Mucosa of gallbladder (tissue), 1 donor: ENCODE measurements at regions not wholly inside any gene's neighbourhood (a gene's known extent, or its start where the extent isn't known, plus 50 kb on each side); places are given as distances from the start of the nearest gene placed in this dataset.
A peak's percentile ranks its signal among the peaks of the same experiment; 100 is the strongest.

ENCODE experiments used
- DNase-seq: peaks from one replicate; pipeline ENCODE4 v3.0.0-alpha.2; 2020; ENCODE audit warnings: low spot score
- donor health status: DM: no; HTN: no; CAD: no.

DNA sequence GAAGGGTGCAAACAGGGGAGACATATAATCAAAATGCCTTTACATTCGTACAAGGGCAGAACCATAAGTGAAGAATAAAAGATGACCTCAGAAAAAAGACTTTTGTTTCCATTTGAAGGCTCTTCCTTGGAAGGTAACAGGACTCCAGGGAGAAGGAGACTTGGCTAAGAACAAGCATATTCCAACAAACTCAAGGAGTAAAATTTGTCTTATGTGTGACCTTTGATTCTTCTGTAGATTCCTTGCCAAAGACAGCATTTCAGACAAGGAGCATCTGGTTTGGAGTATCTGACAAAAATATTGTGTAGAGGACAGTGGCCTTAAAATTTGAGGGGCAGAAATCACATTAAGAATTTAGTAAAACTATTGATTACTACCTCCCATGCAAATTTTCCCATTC is 991.9 kb downstream of the FLRT2 start:
- no peak for DNase-seq

DNA sequence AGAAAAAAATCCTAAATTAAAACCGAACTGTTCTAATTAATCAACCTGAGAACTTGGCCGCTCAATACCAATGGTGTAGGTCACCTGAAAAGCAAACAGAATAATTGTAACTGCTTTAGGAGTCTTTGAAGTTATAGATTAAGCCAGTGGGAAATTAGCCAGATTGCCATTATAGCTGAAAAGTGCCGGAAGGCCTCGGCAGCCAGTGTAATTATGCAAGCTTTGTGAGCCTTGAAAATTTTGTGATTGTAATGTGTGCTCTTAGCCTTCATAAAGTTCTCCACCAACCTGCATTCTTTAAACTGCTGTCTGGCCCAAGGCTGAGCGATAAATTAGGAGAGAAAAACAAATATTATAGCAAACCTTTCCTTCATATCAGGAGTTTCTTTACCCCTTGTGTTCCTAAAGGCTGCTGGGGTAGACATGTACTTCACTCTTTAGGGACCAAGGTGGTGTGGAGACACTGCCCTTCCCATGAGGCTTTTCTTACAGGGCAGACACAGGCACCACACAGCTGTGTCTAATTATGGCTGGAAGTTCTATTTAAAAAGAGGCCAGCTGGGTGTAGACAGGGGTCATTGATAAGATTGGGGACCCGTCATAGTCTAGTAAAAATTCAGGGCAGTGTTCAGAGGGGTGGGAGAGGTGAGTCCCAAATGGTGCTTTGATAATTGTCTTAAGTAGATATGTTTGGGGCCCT is 991.2 kb downstream of the FLRT2 start:
- peak; percentile 14 for DNase-seq

DNA sequence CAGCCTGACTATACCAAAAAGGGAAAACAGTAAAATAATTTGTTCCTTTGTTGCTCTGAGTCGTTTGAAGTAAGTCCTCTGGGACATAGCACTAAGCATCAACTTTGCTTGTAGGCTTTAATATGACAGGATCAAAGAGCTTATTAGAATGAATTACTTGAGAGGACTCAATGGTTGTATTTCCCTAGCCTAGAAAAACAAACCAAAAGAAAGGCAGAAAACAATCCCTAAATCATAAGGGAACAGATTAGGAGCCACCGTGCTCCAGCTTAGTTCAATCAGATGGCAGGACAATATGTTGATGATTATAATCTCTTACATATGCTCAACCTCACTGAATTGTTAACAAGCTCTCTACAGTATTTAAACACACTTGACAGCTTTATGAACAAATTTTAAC is 988.4 kb downstream of the FLRT2 start:
- DNase-seq: no peak

DNA sequence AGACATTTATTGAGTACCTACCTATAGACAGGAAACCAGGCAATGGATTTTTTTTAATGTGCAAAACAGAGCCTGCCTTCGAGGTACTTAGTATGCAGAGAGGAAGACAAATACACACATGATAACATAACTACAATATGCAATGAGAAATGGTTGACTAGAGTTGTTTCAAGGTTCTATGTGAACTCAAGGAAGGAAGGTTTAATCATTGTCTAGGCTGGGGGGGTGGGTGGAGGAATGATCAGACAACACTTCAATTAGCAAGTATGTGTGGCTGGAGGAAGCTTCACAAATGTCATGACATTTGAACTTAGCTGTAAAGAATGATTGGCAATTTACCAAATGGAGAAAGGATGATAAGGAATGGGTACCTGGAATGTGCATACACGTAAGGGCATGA is 985.3 kb downstream of the FLRT2 start:
- peak; percentile 62 for DNase-seq

DNA sequence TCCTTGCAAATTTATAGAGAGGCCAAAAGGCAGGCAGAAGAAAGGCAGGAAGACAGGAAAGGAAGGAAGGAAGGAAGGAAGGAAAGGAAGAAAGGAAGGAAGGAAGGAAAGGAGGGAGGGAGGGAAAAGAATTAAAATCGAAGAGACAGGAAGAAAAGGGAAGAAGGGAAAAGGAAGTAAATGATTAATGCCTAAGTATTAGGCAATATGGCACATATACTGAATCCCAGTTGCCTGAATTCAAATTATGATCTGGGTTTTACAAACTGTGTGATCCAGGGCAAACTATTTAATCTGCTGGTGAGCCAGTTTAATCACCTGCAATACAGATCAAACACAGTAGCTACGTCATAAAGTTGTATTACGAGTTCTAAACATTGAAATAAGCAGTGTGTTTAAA is 983.6 kb downstream of the FLRT2 start:
- DNase-seq: no peak

DNA sequence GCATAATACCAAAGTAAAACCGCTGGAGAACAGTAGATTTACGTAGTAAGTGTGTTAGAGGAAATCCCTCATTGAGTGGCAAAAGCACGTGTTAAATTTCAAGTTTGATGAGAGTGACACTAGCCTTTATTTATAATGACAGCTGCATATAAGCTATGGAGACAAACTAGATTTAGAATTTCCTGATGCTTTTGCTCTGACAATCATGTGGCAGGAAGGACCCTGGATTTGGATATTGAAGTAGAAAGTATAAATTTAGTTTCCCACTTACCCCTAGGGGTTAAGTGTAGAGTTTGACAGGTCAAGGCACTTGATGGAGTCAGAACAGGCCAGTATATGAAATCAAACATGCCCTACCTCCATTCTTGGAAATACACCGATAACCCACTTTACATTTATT is 983.1 kb downstream of the FLRT2 start:
- DNase-seq: no peak

DNA sequence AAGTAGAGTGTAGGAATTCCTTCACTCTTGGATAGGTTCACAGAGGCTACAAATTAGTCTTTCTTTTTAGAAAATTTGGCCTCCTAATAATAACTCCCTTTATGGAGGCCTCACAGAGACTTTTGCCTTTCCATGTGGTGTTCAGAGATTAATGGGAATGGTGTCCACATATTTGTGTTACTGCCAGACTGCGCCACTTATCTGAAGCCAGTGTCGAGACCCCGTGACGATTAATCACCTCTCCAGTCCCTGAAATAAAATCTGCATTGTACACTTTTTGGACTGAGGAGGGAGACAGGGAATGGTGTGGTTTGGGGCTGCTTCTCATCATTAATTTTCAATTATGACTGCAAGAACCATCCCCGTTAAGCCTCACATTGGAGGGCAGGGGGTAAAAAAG is 980.5 kb downstream of the FLRT2 start:
- no peak for DNase-seq

DNA sequence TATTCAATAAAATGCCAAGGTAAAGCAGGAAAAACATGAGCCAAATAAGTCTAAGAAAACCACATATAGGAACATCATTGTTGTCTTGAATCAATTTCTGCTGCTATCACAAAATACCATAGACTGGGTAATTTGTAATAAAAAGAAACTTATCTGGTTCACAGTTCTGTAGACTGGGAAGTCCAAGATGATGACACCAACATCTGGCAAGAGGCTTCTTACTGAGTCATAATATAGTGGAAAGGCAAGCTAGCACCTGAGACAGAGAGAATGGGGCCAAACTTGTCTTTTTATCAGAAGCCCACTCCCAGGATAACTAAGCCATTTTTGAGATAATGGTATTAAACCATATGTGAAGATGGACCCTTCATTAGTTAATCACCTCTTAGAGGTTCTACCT is 975.9 kb downstream of the FLRT2 start:
- DNase-seq: no peak

DNA sequence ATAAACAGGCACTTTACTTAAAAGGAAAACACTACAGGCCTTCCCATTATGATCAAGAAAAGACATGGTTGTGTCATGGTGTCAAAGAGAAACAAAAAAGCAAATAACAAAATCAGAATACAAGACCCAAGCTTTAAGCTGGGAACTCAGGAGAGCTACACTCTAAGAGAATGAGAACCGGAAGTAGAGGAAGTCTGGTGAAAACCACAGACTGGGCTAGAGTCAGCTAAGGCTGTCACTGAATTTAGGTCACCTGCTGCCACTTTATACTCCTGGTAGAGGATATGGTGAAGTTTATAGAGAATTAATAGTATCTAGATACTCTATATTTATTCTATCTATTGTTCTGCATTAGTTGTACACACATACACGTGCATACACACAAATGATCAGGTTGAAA is 971.7 kb downstream of the FLRT2 start:
- no peak for DNase-seq

DNA sequence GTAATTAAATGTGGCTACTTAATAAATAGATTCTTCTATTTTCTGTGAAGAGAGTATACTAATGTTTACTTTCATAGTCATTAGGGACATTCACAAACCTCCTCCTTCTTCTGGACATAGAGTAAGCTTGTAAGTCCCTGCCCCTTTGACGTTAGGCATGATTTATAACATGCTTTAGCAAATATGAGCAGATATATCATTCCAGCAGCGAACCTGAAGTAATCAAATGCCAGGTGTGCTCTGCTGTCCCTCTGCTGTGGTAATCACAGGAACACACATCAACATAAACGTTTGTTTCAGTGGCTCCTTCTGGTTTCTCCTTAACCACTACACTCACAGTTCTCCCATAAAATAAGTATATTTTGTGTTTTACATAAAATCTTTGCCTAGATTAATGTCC is 961.8 kb downstream of the FLRT2 start:
- DNase-seq: no peak

DNA sequence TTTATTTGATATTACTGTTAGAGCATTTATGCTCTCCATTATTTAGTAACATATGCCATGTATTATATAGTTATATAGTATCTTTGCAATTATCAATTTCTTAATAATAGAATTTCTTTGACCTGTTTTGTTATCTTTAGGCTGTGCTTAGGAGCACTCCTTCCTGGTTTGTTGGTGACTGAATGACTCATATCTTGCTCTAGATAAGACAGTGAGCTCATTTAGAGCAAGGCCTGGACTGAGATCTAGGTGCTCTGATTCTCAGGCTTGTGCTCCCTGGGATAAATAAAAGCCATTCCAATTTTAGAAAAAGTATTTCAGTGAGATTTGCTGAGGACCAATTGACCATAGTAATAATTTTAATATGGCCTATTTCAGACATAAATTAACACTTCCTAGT is 951.2 kb downstream of the FLRT2 start:
- peak; percentile 13 for DNase-seq

DNA sequence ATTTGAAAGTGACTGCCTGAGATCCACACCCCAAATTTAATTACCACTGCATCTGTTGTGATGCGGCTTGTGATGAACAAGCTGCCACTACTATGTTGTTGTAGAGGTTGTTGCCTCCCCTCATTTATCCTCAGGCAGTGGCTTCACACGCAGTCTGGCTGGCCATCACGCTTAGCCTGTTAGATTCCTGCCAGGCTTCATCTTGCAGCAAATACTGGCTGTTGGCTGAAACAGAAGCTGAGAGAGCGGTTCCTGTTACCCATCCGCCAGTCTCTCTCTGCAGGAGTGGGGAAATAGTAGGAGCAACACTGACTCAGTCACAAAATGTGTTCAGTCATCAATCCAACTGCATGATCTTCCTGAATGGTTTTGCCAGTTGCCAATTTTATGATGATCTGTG is 934.4 kb downstream of the FLRT2 start:
- DNase-seq: no peak

DNA sequence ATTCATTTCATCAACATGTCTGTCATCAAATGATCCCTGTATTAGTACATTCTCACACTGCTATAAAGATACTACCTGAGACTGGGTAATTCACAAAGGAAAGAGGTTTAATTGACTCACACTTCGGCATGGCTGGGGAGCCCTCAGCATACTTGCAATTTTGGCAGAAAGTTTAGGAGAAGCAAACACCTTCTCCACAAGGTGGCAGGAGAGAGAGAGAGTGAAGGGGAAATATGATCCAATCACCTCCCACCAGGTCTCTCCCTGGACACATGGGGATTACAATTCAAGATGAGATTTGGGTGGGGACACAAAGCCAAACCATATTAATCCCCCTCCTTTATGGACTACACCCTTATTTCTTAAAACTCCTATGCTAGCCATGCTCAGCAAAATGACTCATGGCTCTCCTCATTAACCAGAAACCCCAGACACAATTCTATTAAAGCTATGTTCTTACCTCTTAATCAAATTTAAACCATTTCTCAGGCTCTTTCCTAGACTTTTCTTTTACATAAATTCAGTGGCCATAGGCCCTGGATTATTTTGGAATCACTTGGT is 932.3 kb downstream of the FLRT2 start:
- no peak for DNase-seq

DNA sequence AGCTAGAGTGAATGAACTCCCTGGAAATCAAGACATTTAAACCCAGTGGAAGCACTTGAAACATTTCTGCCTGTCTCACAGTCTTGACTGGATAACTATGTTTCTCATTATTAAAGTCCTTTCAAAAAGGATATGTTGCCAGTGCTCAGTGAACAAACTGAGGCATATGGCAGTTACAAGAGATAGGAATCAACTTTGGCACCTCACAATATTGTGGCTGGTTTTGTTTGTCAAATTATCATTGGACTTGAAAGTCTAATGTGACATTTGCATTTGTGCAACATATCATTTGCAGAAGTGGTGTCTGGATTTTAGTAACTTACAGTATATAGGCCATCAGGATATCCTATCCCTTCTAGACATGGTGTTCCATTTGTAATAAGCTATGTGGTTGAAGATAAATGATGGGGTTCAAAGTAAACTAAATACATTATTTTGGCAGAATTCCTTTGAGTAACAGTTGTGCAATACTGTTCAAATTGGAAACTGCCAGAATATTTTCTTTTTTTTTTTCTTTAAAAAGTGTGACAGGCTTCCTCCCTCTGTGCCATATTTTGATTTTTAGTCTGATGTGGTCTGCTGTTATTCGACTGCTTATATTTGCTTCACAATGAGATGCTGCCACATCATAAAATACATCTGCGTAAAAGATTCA is 927.7 kb downstream of the FLRT2 start:
- DNase-seq: no peak

DNA sequence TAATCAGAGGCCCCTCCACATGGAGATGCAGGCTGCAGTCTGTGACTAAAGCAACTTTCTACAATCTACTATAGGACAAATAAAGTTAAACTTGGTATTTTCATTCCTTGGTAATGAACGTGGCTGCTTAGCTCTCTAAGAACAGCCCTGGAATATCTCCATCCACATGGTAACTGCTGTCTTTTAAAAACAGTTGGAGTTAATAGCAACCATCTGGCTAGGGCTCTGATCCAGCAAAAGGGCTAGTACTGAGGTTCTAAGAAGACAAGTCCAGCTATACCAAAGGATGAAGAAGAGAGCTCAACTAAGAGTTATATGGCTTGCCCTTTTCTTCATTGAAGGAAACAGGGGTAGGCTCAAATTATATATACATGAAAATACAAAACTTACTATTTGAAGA is 920.1 kb downstream of the FLRT2 start:
- DNase-seq: no peak

DNA sequence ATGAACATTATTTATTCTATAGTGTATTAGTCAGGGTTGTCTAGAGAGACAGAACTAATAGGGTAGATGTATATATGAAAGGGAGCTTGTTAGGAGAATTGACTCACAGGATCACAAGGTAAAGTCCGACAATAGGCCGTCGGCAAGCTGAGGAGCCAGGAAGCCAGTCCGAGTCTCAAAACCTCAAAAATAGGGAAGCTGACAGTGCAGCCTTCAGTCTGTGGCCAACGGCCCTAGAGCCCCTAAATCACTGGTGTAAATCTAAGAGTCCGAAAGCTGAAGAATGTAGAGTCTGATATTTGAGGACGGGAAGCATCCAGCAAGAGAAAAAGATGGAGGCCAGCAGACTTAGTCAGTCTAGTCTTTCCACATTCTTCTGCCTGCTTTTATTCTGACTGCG is 912.2 kb downstream of the FLRT2 start:
- no peak for DNase-seq

DNA sequence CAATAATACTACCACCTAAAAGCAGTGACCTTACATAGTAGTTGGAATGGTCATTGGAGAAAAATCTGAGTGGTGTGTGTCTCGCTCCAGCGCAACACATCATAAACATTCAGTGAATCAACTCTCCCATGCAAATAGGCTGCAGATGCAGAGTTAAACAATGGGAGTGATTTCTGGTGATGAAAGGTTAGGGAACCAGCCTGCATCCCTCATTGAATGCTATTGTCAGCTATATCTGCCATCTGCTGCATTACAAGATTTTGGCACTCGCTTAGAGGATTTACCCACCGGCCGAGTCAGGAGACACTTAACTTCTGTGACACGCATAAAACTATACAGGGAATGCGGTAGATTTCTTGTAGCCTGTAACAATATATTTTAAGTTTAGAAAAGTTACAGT is 900.9 kb downstream of the FLRT2 start:
- DNase-seq: no peak

DNA sequence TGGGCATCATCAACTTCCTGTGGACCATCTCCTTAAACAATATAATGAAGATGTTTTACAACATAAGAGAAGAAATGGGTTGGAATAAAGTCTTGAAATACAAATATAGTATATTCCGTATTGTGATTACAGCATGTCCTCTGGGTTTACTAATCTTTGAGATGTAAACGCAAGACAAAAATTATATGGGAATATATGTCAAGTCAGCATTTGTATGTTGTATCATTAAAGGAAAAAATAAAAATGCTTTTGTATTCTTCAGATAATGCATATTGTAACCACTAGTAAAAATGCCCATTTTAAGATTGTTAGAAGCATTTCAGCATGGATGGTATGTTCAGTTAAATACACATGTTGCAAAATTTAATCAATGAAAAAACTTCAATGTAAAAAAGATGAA is 893.3 kb downstream of the FLRT2 start:
- no peak for DNase-seq

DNA sequence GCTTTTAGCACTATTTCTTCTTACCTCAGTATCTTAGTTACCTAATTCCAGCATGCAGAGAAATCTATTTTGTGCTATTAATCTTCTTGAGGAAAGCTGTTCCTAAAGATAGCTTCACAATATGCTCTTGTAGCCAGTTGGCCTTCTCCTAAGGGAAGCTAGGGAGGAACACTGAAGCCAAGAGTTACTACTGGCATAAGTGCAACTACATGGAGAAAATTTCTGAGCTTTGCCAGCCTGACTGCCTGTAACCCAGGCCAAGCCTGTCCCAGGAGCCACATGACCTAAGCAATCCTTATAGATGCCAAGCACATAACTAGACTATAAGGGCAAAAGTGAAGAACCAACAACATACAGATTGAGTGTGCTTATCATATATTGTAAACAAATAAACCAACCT is 890.2 kb downstream of the FLRT2 start:
- no peak for DNase-seq

DNA sequence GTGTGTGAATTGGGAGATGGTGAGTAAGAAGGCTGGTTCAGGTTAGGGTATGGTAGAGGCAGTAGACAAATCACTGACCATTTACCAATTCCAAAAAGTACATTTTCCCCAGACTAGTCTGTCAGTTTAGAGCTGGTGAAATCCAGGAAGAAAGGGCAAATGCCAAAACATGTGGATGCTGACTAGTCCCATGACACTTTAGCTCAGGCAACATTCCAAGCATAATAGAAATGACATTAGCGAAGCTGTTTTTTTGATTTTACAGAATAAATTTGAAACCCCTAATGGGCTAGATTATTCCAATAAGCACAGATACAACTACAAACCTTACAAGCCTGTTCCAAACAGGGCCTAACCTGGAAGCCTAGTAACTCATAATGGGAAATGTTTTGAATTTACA is 884.2 kb downstream of the FLRT2 start:
- DNase-seq: no peak

DNA sequence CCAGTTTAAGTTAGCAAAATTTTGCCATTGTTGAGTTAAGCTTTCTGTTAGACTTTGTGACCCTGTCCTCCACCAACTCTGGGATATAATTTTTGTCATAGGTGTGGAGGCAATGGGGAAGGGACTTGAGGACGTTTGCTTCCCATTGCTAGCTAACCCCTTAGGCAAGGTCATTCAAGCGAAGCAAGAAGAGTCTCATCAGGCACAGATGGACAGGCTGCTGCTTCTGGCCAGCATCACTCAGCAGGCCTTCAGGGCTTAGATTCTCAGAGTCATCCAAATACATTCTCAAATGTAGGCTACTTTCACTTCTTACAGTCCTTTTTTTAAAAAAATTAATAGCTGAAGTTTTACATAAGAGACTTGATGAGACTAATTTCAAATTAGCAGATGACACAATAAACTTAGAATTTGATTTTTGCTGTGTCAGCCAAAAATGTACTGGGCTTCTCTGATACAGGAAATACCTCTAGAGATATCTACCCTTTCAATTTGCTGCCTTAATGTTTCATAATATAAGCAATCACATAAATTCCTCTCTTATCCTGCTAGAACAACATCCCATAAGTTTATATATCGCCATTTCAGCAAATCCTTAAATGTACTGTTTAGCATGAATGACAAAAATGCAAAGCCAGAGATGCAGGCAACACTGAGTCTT is 875.2 kb downstream of the FLRT2 start:
- DNase-seq: no peak

DNA sequence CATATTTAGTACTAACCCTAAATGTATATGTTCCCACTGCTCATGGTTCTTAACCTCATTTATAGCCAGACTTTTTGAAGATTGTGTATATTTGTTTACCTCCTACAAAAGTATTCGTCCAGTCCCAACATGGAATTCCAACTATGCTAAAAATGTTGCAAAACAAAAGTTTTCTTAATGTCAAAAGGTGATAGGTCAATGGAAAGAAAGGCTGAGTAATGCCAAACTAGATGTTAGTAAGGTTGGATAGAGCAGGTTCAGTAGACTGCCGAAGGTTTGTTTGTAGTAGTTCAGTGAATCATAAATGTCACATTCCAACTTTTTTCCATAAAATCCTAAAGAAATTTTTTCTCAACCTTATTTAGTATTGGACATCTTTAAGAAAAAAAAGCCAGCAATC is 874.5 kb downstream of the FLRT2 start:
- DNase-seq: no peak

DNA sequence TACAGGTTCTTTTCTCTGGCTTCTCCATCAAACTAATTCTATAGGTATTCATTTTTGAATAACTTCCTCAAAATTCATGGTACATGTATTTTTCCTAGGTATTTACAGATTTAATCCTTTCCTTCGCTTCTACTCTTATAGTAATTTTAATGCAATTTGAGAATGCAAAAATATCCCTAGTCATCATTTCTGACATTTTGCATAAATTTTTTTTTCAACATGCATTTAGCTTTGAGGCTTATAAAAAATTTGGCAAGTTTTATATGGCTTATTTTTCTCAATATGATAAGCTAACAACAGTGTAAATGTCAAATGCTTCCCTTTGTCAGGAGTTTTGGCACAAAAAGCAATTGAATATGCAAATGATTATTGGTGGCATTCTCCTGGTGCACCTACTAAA is 872.6 kb downstream of the FLRT2 start:
- DNase-seq: no peak
